Activated T-helper 9 cell treated with anti-CD3 and anti-CD28 coated beads, Interleukin-2, amount 50 U/mL, for 16 hours (primary cell): ENCODE measurements at regions not wholly inside any gene's neighbourhood (a gene's known extent, or its start where the extent isn't known, plus 50 kb on each side); places are given as distances from the start of the nearest gene placed in this dataset.
"Not testable (repeated sequence)": the region's sequence is repeated elsewhere in the genome, so short reads cannot be mapped to it uniquely, and the experiment has no call there.

Source experiments
- DNase-seq: peaks from one replicate; pipeline ENCODE4 v3.0.0-alpha.2; 2020; ENCODE audit warnings: low read depth

DNA sequence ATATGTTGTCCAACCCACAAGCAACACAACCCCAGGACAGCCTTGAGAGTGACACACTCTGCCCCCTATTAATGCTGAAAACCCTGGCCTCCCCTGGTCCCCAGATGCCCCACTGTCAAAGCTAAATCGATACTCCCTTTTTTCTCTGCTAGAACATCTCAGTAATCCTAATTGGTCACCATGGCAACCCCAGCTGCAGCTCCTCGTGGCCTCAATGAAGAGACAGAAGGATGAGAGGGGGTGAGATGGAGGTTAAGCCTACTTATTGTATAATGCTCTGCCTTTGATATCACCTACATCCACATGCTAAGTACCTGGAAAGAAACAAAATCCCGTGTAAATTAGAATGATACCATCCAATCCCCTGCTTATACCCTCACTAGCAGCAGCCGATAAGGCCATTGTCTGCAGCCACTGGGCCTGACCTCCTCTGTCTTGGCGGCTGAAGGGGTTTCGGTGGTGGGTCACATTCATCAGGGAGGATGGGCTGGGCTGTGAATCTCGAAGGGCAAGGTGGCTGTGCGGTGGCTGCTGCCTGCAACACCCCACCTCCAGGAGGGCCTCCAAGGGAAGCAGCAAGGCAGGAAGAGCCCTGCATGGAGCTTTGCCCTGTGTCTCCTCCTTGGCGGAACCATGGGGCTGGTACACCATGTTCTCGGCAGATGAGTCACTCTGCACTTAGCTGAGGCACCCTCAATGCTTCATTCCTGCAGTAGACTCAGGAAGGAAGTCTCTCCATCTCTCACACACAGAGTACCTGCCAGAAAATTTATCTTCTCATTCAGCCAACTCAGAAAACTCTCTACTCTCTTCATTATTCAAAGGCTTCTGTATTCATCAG lies 399.5 kb downstream of the BUD13 start:
- no peak for DNase-seq

DNA sequence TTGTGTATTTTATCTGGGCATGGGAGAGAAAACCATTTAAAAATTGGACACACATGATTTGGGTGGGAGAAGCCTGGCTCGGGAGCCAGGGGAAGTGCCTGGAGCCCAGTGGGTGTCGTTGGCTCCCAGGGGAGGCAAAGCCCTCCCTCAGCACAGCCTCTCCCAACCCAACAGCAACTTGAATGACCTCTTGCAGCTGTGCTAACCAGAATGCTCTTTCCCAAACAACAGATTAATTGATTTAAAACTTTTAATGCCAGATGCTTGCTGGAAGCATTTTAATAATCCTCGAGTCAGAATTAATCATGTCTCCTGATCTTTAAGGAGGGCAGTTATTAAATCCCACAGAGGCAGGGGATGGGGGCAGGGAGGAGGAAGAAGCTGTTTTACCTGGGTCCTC lies 401.6 kb downstream of the BUD13 start:
- DNase-seq = no peak

DNA sequence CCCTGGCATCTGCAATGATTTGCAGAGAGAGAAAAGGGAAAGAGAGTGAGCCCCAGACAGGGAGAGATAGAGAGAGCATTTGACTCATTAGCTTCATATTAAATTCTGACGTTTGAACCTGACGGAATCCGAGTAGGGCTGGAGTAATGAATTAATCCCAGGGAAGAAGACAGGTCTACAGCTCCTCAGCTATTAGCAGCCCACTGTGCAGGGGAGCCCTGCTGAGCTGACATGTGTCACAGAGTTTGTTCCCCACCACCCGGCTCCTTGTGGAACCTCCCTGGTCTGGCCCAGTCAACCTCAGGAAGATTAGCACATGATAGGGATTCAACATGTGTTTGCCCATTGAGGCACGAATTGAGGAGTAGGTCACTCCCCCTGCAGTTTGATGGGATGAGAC lies 404.0 kb downstream of the BUD13 start:
- DNase-seq = no peak

DNA sequence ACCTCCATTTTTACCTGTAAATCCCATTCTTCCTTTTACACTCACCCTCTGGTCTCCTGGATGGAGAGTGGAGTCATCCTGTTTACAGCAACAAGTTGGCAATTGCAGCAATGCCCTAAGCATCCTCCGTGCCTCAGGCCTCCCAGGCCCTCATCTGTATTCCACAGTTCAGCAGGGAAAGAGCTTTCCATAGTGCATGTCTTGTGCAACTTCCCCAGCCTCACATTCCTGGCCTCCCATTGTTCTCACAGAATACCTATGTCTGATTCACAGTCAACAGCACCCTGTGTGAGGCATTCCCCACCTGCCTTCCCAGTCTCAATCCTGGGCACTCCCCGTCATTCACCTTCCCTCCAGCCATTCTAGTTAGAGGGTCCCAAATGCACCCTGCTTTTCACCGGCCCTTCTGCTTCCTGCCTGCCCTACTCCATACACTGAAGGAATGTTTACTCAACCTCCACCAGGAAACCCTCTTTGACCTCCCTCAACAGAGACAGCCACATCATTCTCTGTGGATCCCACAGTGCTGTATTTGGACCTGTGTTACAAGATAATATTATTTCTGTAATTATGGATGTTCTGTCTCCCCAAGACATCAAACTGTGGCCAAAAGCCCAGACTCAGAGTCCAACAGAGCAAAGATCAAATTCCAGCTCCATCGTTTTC lies 405.7 kb downstream of the BUD13 start:
- DNase-seq = no peak

DNA sequence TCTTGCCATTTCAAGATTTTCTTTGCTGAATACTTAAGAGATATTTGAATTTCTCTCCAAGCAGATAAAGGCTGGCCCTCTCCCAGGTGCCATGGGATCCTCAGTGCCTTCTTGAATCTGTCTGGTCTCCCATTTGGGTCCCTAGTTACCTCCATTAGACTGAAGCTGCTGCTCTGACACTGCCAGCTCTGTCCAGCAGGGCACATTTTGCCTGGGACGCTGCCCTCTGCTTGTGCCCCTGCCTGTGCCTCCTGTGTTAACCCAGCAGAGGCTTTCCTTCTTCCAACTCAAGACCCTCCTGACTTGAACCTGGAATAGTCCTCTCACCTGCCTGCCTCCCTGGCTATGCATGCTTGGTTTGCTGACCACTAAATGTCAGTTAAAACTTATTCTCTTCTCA lies 406.3 kb downstream of the BUD13 start:
- no peak for DNase-seq

DNA sequence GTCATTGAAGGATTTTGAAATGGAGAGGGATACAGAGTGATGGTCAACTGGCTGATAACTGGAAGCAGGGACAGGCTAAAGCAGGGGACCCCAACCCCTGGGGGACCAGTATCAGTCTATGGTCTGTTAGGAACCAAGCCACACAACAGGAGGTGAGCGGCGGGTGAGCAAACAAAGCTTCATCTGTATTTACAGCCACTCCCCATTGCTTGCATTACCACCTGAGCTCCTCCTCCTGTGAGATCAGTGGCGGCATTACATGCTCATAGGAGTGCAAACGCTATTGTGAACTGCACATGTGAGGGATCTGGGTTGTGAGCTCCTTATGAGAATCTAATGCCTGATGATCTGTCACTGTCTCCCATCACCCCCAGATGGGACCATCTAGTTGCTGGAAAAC lies 407.9 kb downstream of the BUD13 start:
- DNase-seq = not testable (repeated sequence)

DNA sequence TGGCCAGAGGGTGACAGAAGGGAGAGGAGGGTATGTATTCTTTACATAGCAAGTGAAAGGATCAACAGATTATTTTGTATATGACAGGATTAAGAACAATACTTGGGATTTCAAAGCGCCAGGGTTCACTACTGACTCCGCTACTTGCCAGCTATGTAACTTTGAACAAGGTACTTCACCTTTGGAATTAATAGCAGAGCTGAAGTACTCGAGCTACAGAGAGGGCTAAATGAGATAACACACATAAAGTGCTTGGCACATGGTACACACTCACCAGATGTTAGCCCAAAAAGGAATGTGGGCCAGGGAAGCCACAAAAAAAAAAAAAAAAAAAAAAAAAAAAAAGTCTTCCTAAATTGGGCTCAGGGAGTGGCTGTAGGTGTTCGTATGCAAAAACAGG lies 408.4 kb downstream of the BUD13 start:
- DNase-seq = no peak

DNA sequence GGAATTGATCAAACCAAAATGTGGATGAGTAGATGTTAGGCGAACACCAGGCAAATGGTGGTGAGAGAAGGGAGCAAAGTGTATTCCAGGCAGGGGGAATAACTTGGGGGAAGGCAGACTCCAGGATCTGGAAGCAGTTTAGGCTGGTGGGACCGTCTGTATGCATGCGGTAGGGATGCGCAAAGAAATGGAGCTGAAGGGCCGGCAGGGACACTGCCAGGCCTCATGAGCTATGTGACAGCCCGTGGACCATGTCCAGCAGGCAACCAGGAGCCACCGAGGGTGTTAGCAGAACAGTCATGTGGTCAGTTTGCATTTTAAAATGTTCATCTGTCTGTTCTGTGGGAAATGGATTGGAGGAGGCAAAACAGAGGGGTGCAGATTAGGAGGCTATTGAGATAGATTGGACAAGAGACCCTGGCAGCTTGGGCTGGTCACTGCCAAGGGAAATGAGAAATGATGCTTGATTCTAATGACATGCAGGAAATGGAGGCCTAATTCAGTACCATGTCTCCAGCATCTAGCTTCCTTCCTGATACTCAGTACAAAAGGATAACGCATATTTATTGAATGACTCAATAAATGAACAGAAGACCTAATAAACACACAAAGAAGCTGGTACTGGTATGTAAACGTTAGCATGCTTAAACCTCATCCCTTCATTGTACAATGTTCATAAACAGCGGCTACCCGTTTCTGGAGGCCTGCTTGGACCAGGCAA lies 412.4 kb downstream of the BUD13 start:
- DNase-seq = no peak

DNA sequence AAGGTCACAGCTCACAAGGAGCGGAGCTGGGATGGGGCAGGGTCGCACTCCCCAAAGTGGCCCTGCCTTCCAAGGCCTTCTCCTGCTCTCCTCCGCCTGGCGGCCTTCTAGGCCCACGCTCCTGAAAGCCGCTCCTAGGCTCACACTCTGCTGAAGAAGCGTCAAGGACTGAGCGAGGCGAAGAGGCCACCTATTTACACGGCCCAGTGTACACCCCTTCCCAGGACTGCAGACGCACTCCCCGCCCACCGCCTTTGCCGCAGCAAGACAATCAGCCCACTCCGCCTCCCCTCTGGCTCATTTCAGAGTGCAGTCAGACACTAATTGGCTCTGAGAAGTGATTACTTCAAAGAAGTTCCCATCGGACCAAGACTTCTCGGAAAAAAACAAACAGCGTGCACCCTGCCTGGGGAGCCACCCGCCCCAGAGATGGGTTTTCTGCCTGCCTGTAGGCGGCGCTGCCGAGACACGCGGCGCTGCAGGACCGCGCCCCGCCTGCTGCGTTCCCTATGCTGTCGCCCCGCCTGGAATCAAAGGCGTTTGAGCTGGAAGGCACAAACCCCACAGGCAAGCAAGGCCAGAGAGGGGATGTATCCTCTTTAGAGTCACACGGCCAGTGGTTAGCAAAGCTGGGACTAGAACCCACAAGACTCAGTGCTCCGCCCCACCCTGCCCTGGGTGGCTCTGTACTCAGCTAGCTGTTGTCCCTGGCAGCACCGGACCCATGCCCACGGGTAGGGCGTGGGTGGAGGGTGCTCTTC lies 414.8 kb downstream of the BUD13 start:
- no peak for DNase-seq

DNA sequence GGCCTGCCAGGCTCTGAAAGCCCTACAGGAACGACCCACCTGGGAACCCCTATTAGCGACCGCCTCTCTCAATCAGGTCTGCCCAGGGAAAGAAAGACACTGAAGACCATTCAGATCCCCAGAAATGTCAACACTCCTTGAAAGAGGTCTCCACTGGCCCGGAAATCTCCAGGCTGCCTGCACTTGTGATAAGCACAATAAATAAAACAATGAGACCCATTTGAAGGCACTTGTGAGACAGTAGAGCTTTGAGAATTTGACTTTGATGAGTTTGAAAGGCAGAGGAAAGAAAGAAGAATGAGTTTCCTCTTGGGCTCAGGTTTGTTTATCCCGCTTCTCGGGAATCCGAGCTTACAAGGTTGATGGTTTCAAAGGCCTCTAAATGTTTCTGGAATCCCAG lies 416.3 kb downstream of the BUD13 start:
- DNase-seq = no peak

DNA sequence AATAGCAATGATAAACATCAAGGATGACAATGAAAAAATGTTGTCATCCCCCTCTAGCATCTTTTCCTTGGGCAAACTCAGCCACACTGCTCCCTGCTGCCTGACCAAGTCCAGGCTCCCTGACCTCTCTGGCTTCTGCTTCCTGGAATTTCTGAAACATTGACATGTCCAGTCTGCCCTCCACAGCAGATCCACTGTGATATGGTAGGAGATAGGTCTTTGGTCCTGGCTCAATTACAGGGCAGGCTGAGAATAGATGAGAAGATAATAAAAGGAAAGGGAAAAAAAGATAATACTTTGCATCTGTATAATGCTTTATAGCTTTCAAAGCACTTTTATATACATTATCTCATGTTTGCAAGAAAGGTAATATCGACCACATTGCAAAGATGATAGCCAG lies 417.7 kb downstream of the BUD13 start:
- DNase-seq = no peak

DNA sequence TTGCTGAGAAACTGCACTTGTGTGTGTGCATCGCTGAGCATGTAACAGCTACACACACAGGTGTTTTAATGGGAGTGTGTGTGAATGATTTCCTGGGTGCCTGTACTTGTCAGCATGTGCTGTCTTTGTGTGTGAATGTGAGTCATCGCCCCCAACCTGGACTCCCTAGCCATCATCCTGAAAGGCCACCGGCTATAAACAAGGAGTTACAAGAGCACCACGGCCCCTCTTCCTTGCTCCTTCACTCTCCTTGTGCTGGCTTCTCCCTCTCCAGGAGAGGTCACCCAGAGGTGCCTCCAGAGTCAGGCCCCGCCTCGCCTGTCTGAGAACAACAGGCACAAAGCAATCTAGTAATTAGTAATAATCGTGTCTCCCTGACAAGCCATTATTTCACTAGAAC lies 419.2 kb downstream of the BUD13 start:
- DNase-seq = no peak

DNA sequence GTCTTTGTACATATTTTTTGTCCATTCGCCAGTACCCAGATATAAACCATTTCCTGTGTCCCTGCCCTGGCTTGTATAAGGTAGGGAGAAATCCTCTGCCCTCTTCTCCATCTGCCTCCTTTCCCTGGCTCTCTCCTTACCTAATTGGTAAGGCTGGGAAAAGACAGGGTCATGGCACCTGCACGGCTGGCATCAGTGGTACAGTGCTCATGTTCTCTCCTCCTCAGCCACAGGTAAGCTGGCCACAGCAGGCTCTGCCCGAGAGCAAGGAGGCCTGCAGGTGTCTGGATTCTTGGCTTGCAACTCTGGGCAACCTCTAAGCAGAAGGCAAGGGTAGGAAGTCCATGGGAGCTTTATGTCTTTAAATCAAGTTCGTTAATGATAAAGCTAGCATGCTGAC lies 419.9 kb downstream of the BUD13 start:
- no peak for DNase-seq

DNA sequence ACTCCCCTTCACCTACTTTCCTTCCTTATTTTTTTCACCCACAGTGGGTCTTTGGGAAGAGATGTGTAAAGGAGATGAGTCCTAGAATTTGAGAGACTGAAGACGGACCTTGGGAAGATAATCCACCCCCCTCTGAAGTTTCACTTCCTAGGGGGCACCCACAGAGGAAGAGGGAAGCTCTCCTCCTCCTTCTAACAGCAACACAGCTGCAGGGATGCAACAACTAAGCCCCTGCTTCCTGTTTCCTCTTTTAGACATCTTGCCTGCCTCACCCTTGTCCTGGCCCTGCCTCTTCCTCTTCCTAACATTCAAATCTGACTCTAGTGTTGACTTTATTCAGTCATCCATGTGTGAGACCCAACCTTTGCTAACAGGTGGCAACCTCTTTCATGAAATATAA lies 424.6 kb downstream of the BUD13 start:
- no peak for DNase-seq

DNA sequence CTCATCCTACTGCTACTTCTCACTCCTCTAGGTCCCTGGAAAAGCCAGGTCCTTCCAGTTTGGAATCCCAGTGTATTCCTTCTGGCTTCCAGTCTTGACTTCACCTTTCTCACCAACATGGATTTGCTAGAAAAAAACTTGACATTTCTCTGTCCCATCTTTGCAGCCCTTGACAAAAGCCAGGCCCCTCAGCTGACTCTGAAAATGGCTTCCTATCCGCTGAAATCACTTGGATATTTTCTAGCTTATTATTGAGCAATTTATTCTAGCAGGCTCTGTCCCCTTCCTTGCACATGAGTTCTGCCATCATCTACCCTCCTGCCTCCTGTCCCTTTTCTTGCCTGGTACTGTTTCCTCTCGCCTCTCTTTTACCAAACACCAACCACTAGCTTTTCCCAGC lies 427.2 kb downstream of the BUD13 start:
- no peak for DNase-seq

DNA sequence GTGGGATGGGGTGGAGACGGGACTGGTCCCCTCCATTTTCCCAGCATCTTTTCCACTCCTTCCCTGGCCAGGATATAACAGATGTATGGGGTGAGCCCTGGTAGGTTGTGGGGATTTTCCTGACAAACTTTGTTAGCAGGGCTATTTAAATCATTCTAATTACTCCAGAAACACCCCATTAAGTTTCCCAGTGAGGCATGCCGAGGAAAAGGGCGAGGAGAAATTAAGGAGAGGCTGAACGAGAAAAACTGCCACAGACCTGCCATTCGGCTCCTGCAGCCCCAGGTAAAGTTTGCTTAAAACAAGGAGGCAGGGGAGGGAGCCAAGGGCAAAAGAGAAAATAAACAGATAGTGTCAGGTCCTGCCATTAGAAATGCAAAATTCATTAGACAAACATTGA lies 428.2 kb downstream of the BUD13 start:
- no peak for DNase-seq

DNA sequence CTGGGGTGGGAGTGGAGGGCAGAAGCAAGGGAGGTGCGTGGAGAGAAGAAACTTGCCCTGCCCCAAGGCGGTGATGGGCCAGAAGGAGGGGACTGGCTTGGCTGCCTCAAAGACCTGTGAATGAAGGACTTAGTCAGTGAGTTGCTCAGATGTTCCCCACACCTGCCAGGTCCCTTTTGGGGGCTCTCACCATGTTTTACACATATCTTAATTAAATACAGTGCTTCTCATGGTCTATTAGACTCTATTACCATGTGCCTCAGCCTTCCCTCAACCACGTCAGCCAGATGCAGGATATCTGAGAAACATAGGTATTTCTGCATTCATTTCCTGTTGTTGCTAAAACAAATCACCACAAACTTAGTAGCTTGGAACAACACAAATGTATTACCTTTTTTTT lies 429.5 kb downstream of the BUD13 start:
- DNase-seq = no peak

DNA sequence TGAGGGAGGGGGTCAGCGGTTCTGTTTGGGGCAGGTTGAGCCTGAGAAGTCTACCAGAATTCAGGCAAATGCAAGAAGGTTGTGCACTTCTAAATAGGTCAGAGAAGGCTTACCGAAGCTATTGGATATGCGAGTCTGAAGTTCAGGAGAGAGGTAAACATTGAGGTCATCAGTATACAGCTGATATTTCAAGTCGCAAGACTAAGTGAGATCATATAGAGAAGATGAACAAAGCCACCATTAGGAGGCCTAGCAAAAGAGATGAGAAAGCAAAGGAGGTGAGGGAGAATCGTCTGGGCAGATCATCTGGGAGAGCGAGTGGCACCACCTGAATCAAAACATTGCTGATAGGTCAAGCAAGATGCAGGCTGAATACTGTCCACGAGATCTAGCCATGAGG lies 430.6 kb downstream of the BUD13 start:
- DNase-seq = no peak

DNA sequence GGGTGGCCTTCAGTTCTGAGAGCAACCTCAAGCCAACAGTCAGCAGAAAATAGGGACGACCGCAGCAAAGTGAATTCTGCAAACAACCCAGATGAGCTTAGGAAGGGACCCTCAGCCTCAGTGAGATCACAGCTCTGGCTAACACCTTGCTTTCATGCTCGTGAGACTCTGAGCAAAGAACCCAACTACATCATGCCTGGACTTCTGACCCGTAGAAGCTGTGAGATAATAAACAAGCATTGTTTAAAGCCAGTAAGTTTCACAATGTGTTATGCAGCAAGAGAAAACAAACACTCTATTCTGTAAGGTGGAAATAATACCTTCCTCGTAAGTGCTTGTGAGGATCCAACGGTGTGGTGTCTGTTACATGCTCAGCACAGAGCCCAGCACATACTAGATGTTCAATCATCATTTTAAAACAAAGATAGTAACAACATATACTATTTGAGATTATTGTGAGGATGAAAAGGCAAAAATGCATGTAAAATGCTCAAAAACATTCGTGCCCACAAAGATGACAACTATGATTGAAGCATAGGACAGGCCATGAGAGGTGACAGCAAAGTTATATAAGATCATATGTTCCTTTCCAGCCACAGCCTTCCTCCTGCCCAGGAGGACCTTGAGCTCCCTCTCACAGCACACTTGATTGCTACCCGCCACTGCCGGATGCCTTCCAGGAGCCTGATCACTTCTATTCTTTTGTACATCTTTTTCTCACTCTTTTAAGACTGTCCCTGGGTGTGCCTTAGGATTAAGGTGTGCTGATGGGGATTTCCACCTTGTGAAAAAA lies 433.3 kb downstream of the BUD13 start:
- no peak for DNase-seq

DNA sequence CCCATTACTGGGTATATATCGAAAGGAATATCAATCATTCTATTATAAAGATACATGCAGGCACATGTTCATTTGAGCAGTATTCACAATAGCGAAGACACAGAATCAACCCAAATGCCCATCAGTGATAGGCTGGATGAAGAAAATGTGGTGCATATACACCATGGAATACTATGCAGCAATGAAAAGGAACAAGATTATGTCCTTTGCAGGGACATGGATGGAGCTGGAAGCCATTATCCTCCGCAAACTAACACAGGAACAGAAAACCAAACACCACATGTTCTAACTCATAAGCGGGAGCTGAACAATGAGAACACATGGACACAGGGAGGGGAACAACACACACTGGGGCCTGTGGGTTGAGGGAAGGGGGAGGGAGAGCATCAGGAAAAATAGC lies 434.3 kb downstream of the BUD13 start:
- not testable (repeated sequence) for DNase-seq

DNA sequence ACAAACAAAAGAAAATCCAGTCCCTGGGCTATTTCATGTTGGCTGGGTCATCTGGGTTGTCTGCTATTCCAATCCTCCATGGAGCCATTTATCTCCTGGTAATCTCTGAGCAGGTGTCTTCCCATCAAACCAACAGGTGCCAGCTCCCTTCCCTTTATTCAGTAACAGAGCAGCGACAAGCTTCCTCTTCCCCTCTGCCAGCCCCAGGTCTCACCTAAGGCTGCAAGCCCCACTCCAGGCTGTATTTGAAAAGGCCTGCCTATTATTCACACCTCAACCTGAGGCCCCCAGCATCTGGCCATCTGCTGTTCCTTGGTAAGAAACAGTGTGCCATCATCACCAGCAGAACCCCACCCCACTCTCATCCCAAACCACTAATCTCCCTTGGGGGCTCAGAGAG lies 436.2 kb downstream of the BUD13 start:
- no peak for DNase-seq

DNA sequence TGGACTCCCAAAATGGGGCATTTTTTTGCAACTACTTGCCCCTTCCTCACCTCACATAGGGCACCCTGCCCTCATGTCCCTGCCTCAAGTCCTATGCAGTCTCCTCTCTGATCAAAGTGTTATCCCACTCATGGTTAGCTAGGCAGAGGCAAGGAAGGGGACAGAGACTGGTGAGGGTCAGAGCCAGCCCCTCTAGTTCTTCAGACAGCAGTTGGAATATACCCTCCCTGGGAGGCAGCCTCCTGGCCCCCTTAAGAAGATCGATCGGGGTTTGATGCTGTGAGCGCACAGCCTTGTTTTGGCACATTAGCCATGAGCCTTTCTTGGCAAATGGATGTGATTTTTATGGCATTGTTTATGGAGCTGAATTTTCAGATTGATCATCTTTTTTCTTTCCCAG lies 436.9 kb downstream of the BUD13 start:
- DNase-seq = no peak
